ACHN (cell line): ENCODE measurements at regions not wholly inside any gene's neighbourhood (a gene's known extent, or its start where the extent isn't known, plus 50 kb on each side); places are given as distances from the start of the nearest gene placed in this dataset.
A peak's percentile ranks its signal among the peaks of the same experiment; 100 is the strongest.

Source experiments
- DNase-seq: peaks from one replicate; pipeline ENCODE4 v3.0.0-alpha.2; 2015
- in situ Hi-C: cut with HindIII; loops from 2 replicates; pipeline ENCODE4 v1.10.0; 2017; ENCODE audit warnings: low sequenced_read_pairs, low pct_ligation_motif_present, low pct_unique_long_range_greater_than_20kb

- no peak for DNase-seq
- in situ Hi-C loops: no loop called here
Measured at GRCh38 chr7:54701982-54702381, 57.0 kb downstream of the SEC61G start.

GRCh38 chr7:54699715-54700114 is 59.3 kb downstream of the SEC61G start:
- no peak for DNase-seq
- in situ Hi-C loops: no loop called here

- no peak for DNase-seq
- in situ Hi-C loops: no loop called here
Measured at GRCh38 chr7:54697659-54698186, 61.3 kb downstream of the SEC61G start.

DNA sequence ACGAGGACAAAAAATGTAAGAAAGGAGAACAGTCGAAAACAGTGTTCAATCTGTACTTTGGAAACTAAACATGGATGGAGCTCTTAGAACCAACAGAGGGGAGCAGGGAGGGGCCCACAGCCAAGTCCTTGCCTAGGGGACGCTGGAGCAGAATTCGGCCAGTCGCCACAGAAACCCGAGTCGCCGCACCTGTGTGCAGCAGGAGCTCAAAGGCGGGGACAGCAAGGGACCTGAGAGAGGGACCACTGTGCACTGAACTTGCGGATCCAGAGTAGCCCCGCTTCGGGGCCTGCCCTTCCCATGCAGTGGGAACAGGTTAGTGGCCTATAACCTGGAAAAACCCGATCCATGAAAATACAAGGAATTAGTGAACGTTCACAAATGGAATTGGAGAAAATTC is 68.1 kb downstream of the SEC61G start:
- no peak for DNase-seq
- in situ Hi-C loops: no loop called here

DNA sequence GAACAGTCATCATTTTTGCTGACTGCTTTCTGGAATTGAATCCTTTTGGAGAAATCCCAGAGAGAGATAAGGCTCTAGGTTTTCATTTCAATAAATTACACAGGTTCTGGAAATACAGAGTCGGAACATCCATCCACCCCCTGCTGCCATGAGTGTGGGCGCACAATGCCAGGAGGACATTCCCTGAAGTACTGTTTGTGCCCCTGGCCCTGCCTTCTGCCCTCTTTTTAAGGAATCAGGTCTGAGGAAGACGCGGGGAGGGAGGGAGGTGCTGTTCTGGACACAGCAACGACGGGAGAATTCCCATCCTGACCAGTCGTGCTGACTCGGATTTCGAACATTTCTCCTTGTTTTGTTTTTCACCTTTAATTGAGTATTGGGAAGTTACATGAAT is 69.0 kb downstream of the SEC61G start:
- in situ Hi-C loops: no loop called here
- DNase-seq: no peak

DNA sequence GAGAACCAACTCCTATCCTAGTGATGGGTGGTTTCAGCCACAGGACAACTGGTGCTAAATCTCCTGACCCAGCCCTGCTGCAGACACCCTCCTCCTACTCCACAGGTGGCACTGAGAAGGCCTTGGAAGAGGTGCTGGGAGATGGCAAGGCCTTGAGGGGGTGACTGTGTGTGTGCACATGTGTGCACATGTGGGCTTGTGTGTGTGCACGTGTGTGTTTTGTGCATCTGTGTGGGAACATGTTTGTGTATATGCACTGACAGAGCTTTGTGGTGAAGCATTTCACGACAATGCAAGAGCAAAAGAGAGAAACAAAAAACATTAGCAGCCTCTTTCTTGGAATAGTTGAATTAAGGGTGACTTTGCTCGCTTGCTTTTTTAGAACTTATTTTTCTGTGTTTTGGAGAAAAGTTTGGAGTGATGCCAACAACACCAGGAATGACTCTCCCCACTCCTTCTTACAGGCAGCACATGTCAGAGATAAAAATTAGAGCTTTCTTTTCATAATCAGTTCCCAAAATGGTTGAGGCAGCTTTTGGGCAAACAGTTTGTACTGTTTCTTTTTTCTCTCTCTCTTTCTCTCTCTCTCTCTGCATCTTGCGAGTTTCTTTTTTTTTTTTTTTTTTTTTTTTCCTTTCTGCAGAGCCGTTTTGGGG is 69.5 kb downstream of the SEC61G start:
- in situ Hi-C loops: no loop called here
- DNase-seq: no peak

- no peak for DNase-seq
Measured at GRCh38 chr7:54687462-54688212, 71.4 kb downstream of the SEC61G start.

DNA sequence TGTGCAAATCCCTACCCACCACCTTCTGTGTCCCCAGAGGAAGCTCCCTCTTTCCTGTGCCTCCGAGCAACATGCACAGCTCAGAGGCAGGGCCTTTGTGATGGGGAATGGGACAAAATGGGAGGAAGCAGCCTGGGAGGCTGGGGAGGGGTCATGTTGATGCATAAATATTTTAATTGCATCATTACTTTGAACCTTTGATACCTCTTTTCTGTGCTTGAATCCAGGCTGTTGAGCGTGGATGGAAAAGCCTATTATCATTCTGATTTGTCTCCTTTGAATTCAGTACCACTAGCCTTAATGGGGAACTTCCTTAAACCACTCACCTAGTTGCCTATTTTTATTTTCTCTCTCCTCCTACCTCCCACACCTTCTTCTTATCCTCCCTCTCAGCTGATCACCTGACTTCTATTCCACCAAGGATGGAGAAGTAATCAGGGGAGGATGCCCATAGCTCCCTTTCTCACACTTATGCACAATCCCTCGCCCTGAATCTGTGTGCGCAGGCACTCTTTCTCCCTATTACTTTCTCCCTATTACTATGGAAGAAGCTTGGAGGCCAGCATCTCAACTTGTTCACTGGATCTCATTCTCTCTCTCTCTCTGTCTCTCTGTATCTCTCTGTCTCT is 78.5 kb downstream of the SEC61G start:
- DNase-seq: no peak
- in situ Hi-C loops: no loop called here

More at GRCh38 chr7:54687462-54688212, 71.4 kb downstream of the SEC61G start:
- in situ Hi-C loops: no loop called here

GRCh38 chr7:54679490-54679817 is 79.6 kb downstream of the SEC61G start:
- in situ Hi-C loops: no loop called here
- DNase-seq: no peak

- DNase-seq: no peak
- in situ Hi-C loops: no loop called here
Measured at GRCh38 chr7:54678763-54679489, 80.1 kb downstream of the SEC61G start.

GRCh38 chr7:54674891-54675290 is 84.1 kb downstream of the SEC61G start:
- in situ Hi-C loops: no loop called here
- DNase-seq: no peak

- in situ Hi-C loops: no loop called here
- no peak for DNase-seq
Measured at GRCh38 chr7:54672519-54672918, 86.5 kb downstream of the SEC61G start.

GRCh38 chr7:54664235-54665228 is 94.5 kb downstream of the SEC61G start:
- in situ Hi-C loops: no loop called here
- DNase-seq: peak; percentile 71

- in situ Hi-C loops: no loop called here
- DNase-seq: no peak
Measured at GRCh38 chr7:54663603-54664234, 95.3 kb downstream of the SEC61G start.

GRCh38 chr7:54663186-54663585 is 95.8 kb downstream of the SEC61G start:
- DNase-seq: no peak
- in situ Hi-C loops: no loop called here

DNA sequence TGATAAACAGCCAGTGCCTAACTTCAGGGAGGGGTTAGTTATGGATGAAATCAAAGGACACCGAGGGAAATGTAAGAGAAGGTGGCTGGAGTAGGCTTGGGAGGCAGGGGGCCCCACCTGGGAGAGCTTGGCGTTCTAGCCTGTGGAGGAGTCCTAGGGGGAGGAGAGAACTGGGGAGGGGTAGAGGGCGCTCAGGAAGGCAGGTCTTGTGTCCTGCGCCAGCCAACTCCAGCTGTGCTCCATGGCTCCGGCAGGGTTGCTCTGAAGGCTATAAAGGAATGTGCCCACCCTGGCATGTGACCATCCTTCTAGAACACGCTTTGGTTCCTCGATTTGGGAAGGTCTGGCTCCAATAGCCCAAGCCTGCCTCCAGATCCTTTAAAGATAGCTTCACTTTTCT is 96.3 kb downstream of the SEC61G start:
- no peak for DNase-seq
- in situ Hi-C loops: no loop called here

- in situ Hi-C loops: no loop called here
- DNase-seq: no peak
Measured at GRCh38 chr7:54653905-54654304, 105.1 kb downstream of the SEC61G start.

DNA sequence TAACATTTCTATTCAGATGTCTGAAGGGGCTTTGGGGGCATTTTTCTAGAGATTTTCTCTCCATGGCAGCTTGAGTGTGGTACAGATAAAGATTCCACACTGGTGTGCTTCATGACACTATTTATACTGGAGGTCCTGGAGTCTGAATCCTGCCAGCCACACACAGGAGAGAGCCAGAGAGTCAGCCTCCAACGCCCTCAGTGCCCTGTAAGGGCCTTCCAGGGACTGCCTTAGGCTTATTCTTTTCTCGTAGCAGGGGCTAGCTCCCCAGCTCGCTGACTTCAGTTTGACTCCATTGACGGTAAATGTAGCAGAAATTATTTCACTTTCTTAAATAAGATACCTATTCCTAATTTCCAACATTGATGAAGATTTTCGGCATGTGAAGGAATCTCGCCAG is 100.9 kb downstream of the VSTM2A start:
- in situ Hi-C loops: no loop called here
- no peak for DNase-seq
